K562 (cell line): ENCODE measurements at regions not wholly inside any gene's neighbourhood (a gene's known extent, or its start where the extent isn't known, plus 50 kb on each side); places are given as distances from the start of the nearest gene placed in this dataset.

Source experiments
- ATAC-seq: fragments of 200-7000 bp; cut with Tn5 transposase; 3 replicates; pipeline ENCODE4 v1.9.1; 2020; ENCODE audit warnings: moderate library complexity
- BruUV-seq: library from RNA; stranded (reverse); fragments of 400-500 nt; replicated peaks from 2 replicates; lab custom pipeline; 2021; lab: Mats Ljungman, UMichigan
- CTCF ChIA-PET: fragments of 300-600 bp; formaldehyde crosslinking; extraction: SDS; loops from one replicate; lab custom pipeline; 2021; ENCODE audit warnings: low intra/inter-chr PET ratio; lab: Yijun Ruan, JAX
- POLR2A ChIA-PET: fragments of 300-600, 350-650 bp; sonication (Branson Sonifier 250); formaldehyde crosslinking; extraction: SDS; loops from one replicate; lab custom pipeline; 2021; ENCODE audit warnings: antibody characterized with exemption, inconsistent platforms; lab: Yijun Ruan, JAX
- DNase-seq, 4 experiments: peaks; one replicate each; pipeline versions ENCODE4 v3.0.0 to v3.0.0-alpha.2; 2011 to 2018; ENCODE audit warnings: low spot score in 3 of 4, mixed read lengths in 3 of 4; ENCODE audit errors: extremely low read depth in 1 of 4
- FAIRE-seq: peaks from 2 replicates; lab custom pipeline; 2011; peaks lifted over from hg19 to GRCh38; lab: Jason Lieb, UNC
- H2AFZ ChIP-seq: 2 replicates; pipeline ENCODE4 v1.6.0; 2011; ENCODE audit warnings: low read depth, low read length, control low read depth, inconsistent platforms
- H3K27ac ChIP-seq: fragments of 200-600 bp; 3 replicates; pipeline ENCODE4 v1.8.0; 2011; ENCODE audit warnings: low read depth, mild to moderate bottlenecking, control low read depth, inconsistent platforms, low read length, moderate library complexity, mixed read lengths; ENCODE audit errors: extremely low read depth
- H3K27me3 ChIP-seq, 2 experiments: fragments of 300-600 bp in 1 of 2; 2 replicates in 1 of 2; 3 replicates in 1 of 2; pipeline versions ENCODE4 v1.6.0 to v1.8.0; 2011; ENCODE audit warnings: inconsistent platforms in 2 of 2, low read length in 2 of 2, mild to moderate bottlenecking in 1 of 2, mixed read lengths in 1 of 2, moderate library complexity in 1 of 2; ENCODE audit not compliant: control insufficient read depth in 2 of 2, insufficient read depth in 2 of 2
- H3K36me3 ChIP-seq: fragments of 300-600 bp; 3 replicates; pipeline ENCODE4 v1.8.0; 2011; ENCODE audit warnings: mild to moderate bottlenecking, low read length, inconsistent platforms; ENCODE audit not compliant: control insufficient read depth, insufficient read depth
- H3K4me1 ChIP-seq, 2 experiments: fragments of 200-600 bp in 1 of 2; replicated peaks in 1 of 2; 2 replicates in 1 of 2; 3 replicates in 1 of 2; pipeline versions ENCODE4 v1.5.1 to v1.8.0; 2011; ENCODE audit warnings: inconsistent platforms in 2 of 2, low read length in 2 of 2, mild to moderate bottlenecking in 1 of 2, mixed read lengths in 1 of 2, moderate library complexity in 1 of 2; ENCODE audit not compliant: control insufficient read depth in 2 of 2, insufficient read depth in 2 of 2
- H3K4me2 ChIP-seq: 2 replicates; pipeline ENCODE4 v1.6.1; 2011; ENCODE audit warnings: low read length, control low read depth, inconsistent platforms, mixed read lengths; ENCODE audit not compliant: insufficient read depth
- H3K4me3 ChIP-seq: fragments of 200-600 bp; sonication (generic), shearing (Covaris generic); 2 replicates; pipeline ENCODE4 v1.5.1; 2016; ENCODE audit warnings: control low read depth, inconsistent platforms
- H3K79me2 ChIP-seq: fragments of 200-600 bp; 3 replicates; pipeline ENCODE4 v1.8.0; 2011; ENCODE audit warnings: low read length, inconsistent platforms; ENCODE audit not compliant: control insufficient read depth, insufficient read depth
- H3K9ac ChIP-seq, 2 experiments: 2 replicates each; pipeline versions ENCODE4 v1.6.0 to v1.6.1; 2011; ENCODE audit warnings: low read depth in 2 of 2, low read length in 2 of 2, control low read depth in 1 of 2, inconsistent platforms in 1 of 2, mild to moderate bottlenecking in 1 of 2, mixed read lengths in 1 of 2; ENCODE audit not compliant: insufficient read depth in 1 of 2
- H3K9me1 ChIP-seq: one replicate; pipeline ENCODE4 v1.6.0; 2011; ENCODE audit warnings: inconsistent platforms, mild to moderate bottlenecking, low read length, moderate library complexity; ENCODE audit not compliant: control insufficient read depth, insufficient read depth
- H3K9me3 ChIP-seq: replicated peaks from 2 replicates; pipeline ENCODE4 v1.5.1; 2011; ENCODE audit warnings: low read depth, low read length, inconsistent platforms; ENCODE audit not compliant: control insufficient read depth, insufficient read depth
- H4K20me1 ChIP-seq: replicated peaks from 2 replicates; pipeline ENCODE4 v1.6.1; 2011; ENCODE audit warnings: low read length, inconsistent platforms, mixed read lengths; ENCODE audit not compliant: control insufficient read depth, insufficient read depth
- CBFA2T3 ChIP-seq: fragments of 450-650 bp; IDR thresholded peaks from 2 replicates; pipeline ENCODE4 v1.6.1; 2017
- CHD2 ChIP-seq: IDR thresholded peaks from 2 replicates; pipeline ENCODE4 v1.6.1; 2011; ENCODE audit warnings: low read depth, low read length
- CREB3L1 ChIP-seq: fragments of 450-650 bp; IDR thresholded peaks from 2 replicates; pipeline ENCODE4 v1.6.1; 2014; ENCODE audit warnings: low read depth, mild to moderate bottlenecking, moderate library complexity, borderline replicate concordance
- DNMT1 ChIP-seq: fragments of 450-650 bp; IDR thresholded peaks from 2 replicates; pipeline ENCODE4 v1.6.1; 2016; ENCODE audit warnings: antibody characterized with exemption, mild to moderate bottlenecking
- ELK1 ChIP-seq: sonication (generic); formaldehyde crosslinking; IDR thresholded peaks from 2 replicates; pipeline ENCODE4 v1.8.1; 2022; ENCODE audit warnings: missing genetic modification reagents
- HCFC1 ChIP-seq: IDR thresholded peaks from 2 replicates; pipeline ENCODE4 v1.6.1; 2012; ENCODE audit warnings: low read depth, low read length, improper control_type of control experiment
- HMGN3 ChIP-seq: IDR thresholded peaks from 2 replicates; pipeline ENCODE4 v1.6.1; 2011; ENCODE audit warnings: borderline replicate concordance, low read depth, mild to moderate bottlenecking, mixed read lengths, low read length; ENCODE audit not compliant: insufficient read length; ENCODE audit errors: extremely low read depth
- HNRNPUL1 ChIP-seq: fragments of 200-400 bp; formaldehyde crosslinking; IDR thresholded peaks from 2 replicates; pipeline ENCODE4 v1.6.1; 2017; ENCODE audit warnings: low read length
- NKRF ChIP-seq: fragments of 450-650 bp; IDR thresholded peaks from 2 replicates; pipeline ENCODE4 v1.6.1; 2016; ENCODE audit warnings: borderline replicate concordance
- POLR3A ChIP-seq: IDR thresholded peaks from 2 replicates; pipeline ENCODE4 v1.6.1; 2011; ENCODE audit warnings: borderline replicate concordance, mild to moderate bottlenecking, moderate library complexity; ENCODE audit not compliant: insufficient read length, insufficient read depth; ENCODE audit errors: extremely low read depth
- RBM22 ChIP-seq: fragments of 200-400 bp; formaldehyde crosslinking; IDR thresholded peaks from 2 replicates; pipeline ENCODE4 v1.6.1; 2018; ENCODE audit warnings: low read length, low read depth; ENCODE audit not compliant: poor library complexity, severe bottlenecking
- RCOR1 ChIP-seq, 2 experiments: IDR thresholded peaks; 2 replicates each; pipeline ENCODE4 v1.6.1; 2012; ENCODE audit warnings: low read depth in 2 of 2, low read length in 2 of 2, borderline replicate concordance in 1 of 2, improper control_type of control experiment in 1 of 2
- SREBF2 ChIP-seq: sonication (generic); formaldehyde crosslinking; IDR thresholded peaks from 2 replicates; pipeline ENCODE4 v1.4.0; 2020; ENCODE audit warnings: mild to moderate bottlenecking, missing genetic modification reagents
- TEAD4 ChIP-seq, 2 experiments: sonication (generic) in 1 of 2; formaldehyde crosslinking in 1 of 2; IDR thresholded peaks; 2 replicates each; pipeline versions ENCODE4 v1.6.1 to v1.8.0; 2012 to 2022; ENCODE audit warnings: borderline replicate concordance in 1 of 2, inconsistent platforms in 1 of 2, low read length in 1 of 2, mild to moderate bottlenecking in 1 of 2, missing genetic modification reagents in 1 of 2
- USF1 ChIP-seq: sonication (generic); formaldehyde crosslinking; IDR thresholded peaks from 2 replicates; pipeline ENCODE4 v1.9.0; 2022; ENCODE audit warnings: mild to moderate bottlenecking, missing genetic modification reagents
- XRCC5 ChIP-seq: fragments of 200-400 bp; formaldehyde crosslinking; IDR thresholded peaks from 2 replicates; pipeline ENCODE4 v1.6.1; 2017; ENCODE audit warnings: low read depth, mild to moderate bottlenecking, low read length
- ZFPM2 ChIP-seq: fragments of 250-450 bp; sonication (Bioruptor Pico); IDR thresholded peaks from 2 replicates; pipeline ENCODE4 v1.5.1; 2022; ENCODE audit warnings: mild to moderate bottlenecking
- ZNF133 ChIP-seq: fragments of 250-450 bp; sonication (Bioruptor Pico); IDR thresholded peaks from 2 replicates; pipeline ENCODE4 v1.4.0; 2020; ENCODE audit warnings: mild to moderate bottlenecking
- ZNF263 ChIP-seq: sonication (generic); formaldehyde crosslinking; IDR thresholded peaks from 2 replicates; pipeline ENCODE4 v1.8.0; 2022; ENCODE audit warnings: mild to moderate bottlenecking, missing genetic modification reagents, borderline replicate concordance
- ZNF780A ChIP-seq: fragments of 250-450 bp; sonication (Bioruptor Pico); IDR thresholded peaks from 2 replicates; pipeline ENCODE4 v1.5.0; 2021; ENCODE audit warnings: mild to moderate bottlenecking
- WGBS: fragments of 100-300 bp; shearing (Covaris generic); methylation state at CpG from one replicate; pipeline ENCODE4 v1.1.6; 2016; ENCODE audit warnings: low coverage, mixed read lengths; ENCODE audit not compliant: insufficient coverage; ENCODE audit errors: missing lambda C conversion rate; 5-methylcytosine and 5-hydroxymethylcytosine counted together
- in situ Hi-C: fragments of 300-500 bp; cut with MboI; formaldehyde crosslinking; loops from 4 replicates; pipeline ENCODE4 v1.15.0; 2018; ENCODE audit warnings: inconsistent platforms, mixed read lengths
- intact Hi-C: fragments of 100-400 bp; cut with micrococcal nuclease; formaldehyde crosslinking; loops from 2 replicates; pipeline ENCODE4 v1.14.2; 2022

- 4% methylated on average over 5 of the region's 5 CpGs for WGBS
- Histone ChIP-seq H4K20me1 (no peaks in the 10 kb centered on the region), H3K9me3 (no peaks in the 10 kb centered on the region), H3K4me1 (no peaks in the 10 kb centered on the region), H3K9ac (no peak overlapping the region), H3K27ac (no peak overlapping the region), H3K4me2 (no peak overlapping the region), H3K4me3 (no peak overlapping the region), H3K79me2 (no peaks in the 10 kb centered on the region), H3K27me3 (no peaks in the 10 kb centered on the region), H3K36me3 (no peaks in the 10 kb centered on the region), H3K9me1 (no peaks in the 10 kb centered on the region), H2AFZ (no peak overlapping the region)
- ATAC-seq (no peak), FAIRE-seq (no peak), DNase-seq (no peak)
- ChIA-PET CTCF (no interaction called here), POLR2A (no interaction called here)
- BruUV-seq = no TSS peak
- in situ Hi-C loops (no loop called here), intact Hi-C loops (no loop called here)
- TF ChIP-seq POLR3A = no peak
- TF ChIP-seq CREB3L1 = no peak
- no peak for TF ChIP-seq USF1
- no peak for TF ChIP-seq HNRNPUL1
- no peak for TF ChIP-seq ZNF263
- no peak for TF ChIP-seq CBFA2T3
- TF ChIP-seq NKRF = no peak
- no peak for TF ChIP-seq HCFC1
- TF ChIP-seq TEAD4 (IDR thresholded peaks at IDR 0.05; ENCODE audit: low read length) = no peak
- TF ChIP-seq TEAD4 (CRISPR knock-in tag; IDR thresholded peaks at IDR 0.05; ENCODE audit: borderline replicate concordance) = no peak
- no peak for TF ChIP-seq SREBF2 (CRISPR knock-in tag)
- TF ChIP-seq XRCC5 = no peak
- TF ChIP-seq HMGN3 = no peak
- no peak for TF ChIP-seq ELK1
- TF ChIP-seq RBM22 = no peak
- no peak for TF ChIP-seq RCOR1 (IDR thresholded peaks at IDR 0.05; ENCODE audit: borderline replicate concordance in 1 of 2, low read depth in 2 of 2, low read length in 2 of 2)
- no peak for TF ChIP-seq ZNF133
- no peak for TF ChIP-seq DNMT1
- TF ChIP-seq CHD2 = no peak
- no peak for TF ChIP-seq ZFPM2 (CRISPR knock-in tag)
- TF ChIP-seq ZNF780A (CRISPR knock-in tag) = no peak
Observed at GRCh38 chr10:64071218-64071617, 550.0 kb downstream of the REEP3 start.
